MM.1S (cell line): ENCODE measurements at regions not wholly inside any gene's neighbourhood (a gene's known extent, or its start where the extent isn't known, plus 50 kb on each side); places are given as distances from the start of the nearest gene placed in this dataset.

Experiments
- DNase-seq: peaks from one replicate; pipeline ENCODE4 v3.0.0-alpha.2; 2015
- H2AFZ ChIP-seq: fragments of 300-600 bp; sonication (generic); 2 replicates; pipeline ENCODE4 v1.6.0; 2016; ENCODE audit warnings: antibody characterized with exemption, low read length
- H3F3A ChIP-seq: fragments of 300-600 bp; sonication (generic); 2 replicates; pipeline ENCODE4 v1.6.1; 2016; ENCODE audit warnings: mild to moderate bottlenecking, antibody characterized with exemption, low read length, moderate library complexity, mixed read lengths; ENCODE audit not compliant: insufficient read depth
- H3K27ac ChIP-seq: fragments of 300-600 bp; sonication (generic); 2 replicates; pipeline ENCODE4 v1.5.1; 2016; ENCODE audit warnings: mild to moderate bottlenecking, low read length
- H3K27me3 ChIP-seq: fragments of 300-600 bp; sonication (generic); replicated peaks from 2 replicates; pipeline ENCODE4 v1.6.0; 2016; ENCODE audit warnings: low read length; ENCODE audit not compliant: insufficient read depth
- H3K36me3 ChIP-seq: fragments of 300-600 bp; sonication (generic); replicated peaks from 2 replicates; pipeline ENCODE4 v1.6.1; 2016; ENCODE audit warnings: mild to moderate bottlenecking, low read length, mixed read lengths; ENCODE audit not compliant: insufficient read depth
- H3K4me1 ChIP-seq: fragments of 300-600 bp; sonication (generic); 2 replicates; pipeline ENCODE4 v1.6.1; 2016; ENCODE audit warnings: low read length, mixed read lengths
- H3K4me2 ChIP-seq: fragments of 300-600 bp; sonication (generic); 2 replicates; pipeline ENCODE4 v1.6.0; 2016; ENCODE audit warnings: low read depth, low read length
- H3K4me3 ChIP-seq: fragments of 300-600 bp; sonication (generic); 2 replicates; pipeline ENCODE4 v1.5.1; 2016; ENCODE audit warnings: low read length, mixed read lengths
- H3K79me2 ChIP-seq: fragments of 300-600 bp; sonication (generic); 2 replicates; pipeline ENCODE4 v1.6.1; 2016; ENCODE audit warnings: mixed run types, low read length, mixed read lengths
- H3K9ac ChIP-seq: fragments of 300-600 bp; sonication (generic); 2 replicates; pipeline ENCODE4 v1.6.1; 2016; ENCODE audit warnings: low read length, mixed read lengths
- H3K9me2 ChIP-seq: fragments of 300-600 bp; sonication (generic); replicated peaks from 2 replicates; pipeline ENCODE4 v1.6.1; 2016; ENCODE audit warnings: mild to moderate bottlenecking, low read length, mixed read lengths; ENCODE audit not compliant: insufficient read depth
- H3K9me3 ChIP-seq: fragments of 300-600 bp; sonication (generic); replicated peaks from 2 replicates; pipeline ENCODE4 v1.6.1; 2016; ENCODE audit warnings: mild to moderate bottlenecking, low read length, mixed read lengths; ENCODE audit not compliant: insufficient read depth
- H4K20me1 ChIP-seq: fragments of 300-600 bp; sonication (generic); 2 replicates; pipeline ENCODE4 v1.6.1; 2016; ENCODE audit warnings: mild to moderate bottlenecking, low read length, moderate library complexity, mixed read lengths; ENCODE audit not compliant: insufficient read depth
- CTCF ChIP-seq: fragments of 300-600 bp; sonication (generic); IDR thresholded peaks from 2 replicates; pipeline ENCODE4 v1.5.1; 2016; ENCODE audit warnings: antibody characterized with exemption, low read length, mixed read lengths
- EZH2 ChIP-seq: fragments of 300-600 bp; sonication (generic); optimal IDR thresholded peaks from 2 replicates; pipeline ENCODE3; 2017; ENCODE audit warnings: low read depth, mild to moderate bottlenecking, antibody characterized with exemption, low read length, mixed read lengths
- EZH2phosphoT487 ChIP-seq: fragments of 300-600 bp; sonication (generic); IDR thresholded peaks from 2 replicates; pipeline ENCODE4 v1.6.1; 2018; ENCODE audit warnings: antibody characterized with exemption, low read length

GRCh38 chr1:96020378-96020777 lies 701.2 kb upstream of the PTBP2 start:
- Histone ChIP-seq H3K79me2 (no peaks in the 10 kb centered on the region), H3K27me3 (no peaks in the 10 kb centered on the region), H3K4me2 (no peak overlapping the region), H3K4me3 (no peak overlapping the region), H3K9me2 (no peaks in the 10 kb centered on the region), H3K9ac (no peak overlapping the region), H3K9me3 (no peaks in the 10 kb centered on the region), H3K36me3 (no peaks in the 10 kb centered on the region), H3K4me1 (no peaks in the 10 kb centered on the region), H4K20me1 (no peaks in the 10 kb centered on the region), H2AFZ (no peak overlapping the region), H3F3A (no peaks in the 10 kb centered on the region), H3K27ac (no peak overlapping the region)
- TF ChIP-seq EZH2phosphoT487 (no peak), EZH2 (no peak), CTCF (no peak)
- DNase-seq: no peak

DNA sequence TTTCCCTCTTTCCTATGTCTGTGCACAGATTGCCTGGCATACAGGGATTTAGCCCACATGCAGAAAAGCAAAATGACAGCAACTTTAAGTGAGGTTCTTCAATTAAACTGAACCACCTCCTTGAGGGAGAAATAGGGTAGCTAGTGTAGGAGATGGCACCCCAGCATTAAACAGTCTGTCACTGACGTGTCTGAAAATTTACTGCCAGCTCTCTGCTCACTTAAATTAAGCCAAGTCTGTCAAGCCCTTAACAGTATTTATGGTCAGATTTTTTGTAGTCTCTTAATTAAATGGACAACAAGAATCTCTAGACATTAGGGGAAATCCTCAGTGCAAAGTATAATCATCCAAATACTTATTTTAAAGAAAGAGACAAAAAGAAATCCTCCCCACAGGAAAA lies 696.5 kb upstream of the PTBP2 start:
- no peak overlapping the region for H2AFZ ChIP-seq
- no peaks in the 10 kb centered on the region for H3K4me1 ChIP-seq
- H3K4me2 ChIP-seq: no peak overlapping the region
- H3K27me3 ChIP-seq: no peaks in the 10 kb centered on the region
- DNase-seq: no peak
- TF ChIP-seq EZH2phosphoT487 (no peak), CTCF (no peak), EZH2 (no peak)
- H3F3A ChIP-seq: no peaks in the 10 kb centered on the region
- H3K4me3 ChIP-seq: no peak overlapping the region
- no peaks in the 10 kb centered on the region for H3K79me2 ChIP-seq
- H3K27ac ChIP-seq: no peak overlapping the region
- no peak overlapping the region for H3K9ac ChIP-seq
- H3K9me2 ChIP-seq: no peaks in the 10 kb centered on the region
- H3K36me3 ChIP-seq: no peaks in the 10 kb centered on the region
- H4K20me1 ChIP-seq: no peaks in the 10 kb centered on the region
- no peaks in the 10 kb centered on the region for H3K9me3 ChIP-seq

GRCh38 chr1:96028071-96028470 lies 693.5 kb upstream of the PTBP2 start:
- no peak overlapping the region for H3K4me2 ChIP-seq
- no peaks in the 10 kb centered on the region for H3K36me3 ChIP-seq
- H3K79me2 ChIP-seq: no peaks in the 10 kb centered on the region
- H2AFZ ChIP-seq: no peak overlapping the region
- no peak for TF ChIP-seq EZH2
- TF ChIP-seq EZH2phosphoT487: no peak
- TF ChIP-seq CTCF: no peak
- no peaks in the 10 kb centered on the region for H3K9me3 ChIP-seq
- H3K9me2 ChIP-seq: no peaks in the 10 kb centered on the region
- no peaks in the 10 kb centered on the region for H3K27me3 ChIP-seq
- no peak overlapping the region for H3K27ac ChIP-seq
- H3K9ac ChIP-seq: no peak overlapping the region
- H3K4me3 ChIP-seq: no peak overlapping the region
- no peak for DNase-seq
- H3F3A ChIP-seq: no peaks in the 10 kb centered on the region
- no peaks in the 10 kb centered on the region for H3K4me1 ChIP-seq
- no peaks in the 10 kb centered on the region for H4K20me1 ChIP-seq

DNA sequence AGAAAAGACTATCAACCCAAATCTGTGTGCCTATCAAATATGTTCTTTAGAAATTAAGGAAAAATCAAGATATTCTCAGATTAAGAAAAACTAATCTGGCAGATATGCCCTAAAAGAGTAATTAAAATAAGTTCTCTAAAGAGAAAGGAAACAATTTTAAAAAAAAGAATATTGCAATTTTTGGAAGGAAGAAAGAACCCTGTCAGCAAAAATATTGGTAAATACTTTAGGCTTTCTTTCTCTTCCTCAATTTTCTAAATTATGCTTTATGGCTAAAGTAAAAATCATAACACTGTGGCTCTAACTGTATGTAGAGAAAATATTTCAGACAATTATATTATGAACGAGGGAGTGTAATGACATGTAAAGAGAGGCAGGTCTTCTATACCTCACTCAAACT lies 691.3 kb upstream of the PTBP2 start:
- H3K27ac ChIP-seq: no peak overlapping the region
- H3K9ac ChIP-seq: no peak overlapping the region
- H3K4me2 ChIP-seq: no peak overlapping the region
- no peaks in the 10 kb centered on the region for H3K79me2 ChIP-seq
- no peaks in the 10 kb centered on the region for H3K9me3 ChIP-seq
- no peaks in the 10 kb centered on the region for H3K4me1 ChIP-seq
- DNase-seq: no peak
- no peak overlapping the region for H3K4me3 ChIP-seq
- H4K20me1 ChIP-seq: no peaks in the 10 kb centered on the region
- TF ChIP-seq EZH2phosphoT487 (no peak), CTCF (no peak), EZH2 (no peak)
- no peak overlapping the region for H2AFZ ChIP-seq
- H3K27me3 ChIP-seq: no peaks in the 10 kb centered on the region
- no peaks in the 10 kb centered on the region for H3F3A ChIP-seq
- no peaks in the 10 kb centered on the region for H3K36me3 ChIP-seq
- H3K9me2 ChIP-seq: no peaks in the 10 kb centered on the region
